ENCODE measurements at regions not wholly inside any gene's neighbourhood (a gene's known extent, or its start where the extent isn't known, plus 50 kb on each side); places are given as distances from the start of the nearest gene placed in this dataset.

DNA sequence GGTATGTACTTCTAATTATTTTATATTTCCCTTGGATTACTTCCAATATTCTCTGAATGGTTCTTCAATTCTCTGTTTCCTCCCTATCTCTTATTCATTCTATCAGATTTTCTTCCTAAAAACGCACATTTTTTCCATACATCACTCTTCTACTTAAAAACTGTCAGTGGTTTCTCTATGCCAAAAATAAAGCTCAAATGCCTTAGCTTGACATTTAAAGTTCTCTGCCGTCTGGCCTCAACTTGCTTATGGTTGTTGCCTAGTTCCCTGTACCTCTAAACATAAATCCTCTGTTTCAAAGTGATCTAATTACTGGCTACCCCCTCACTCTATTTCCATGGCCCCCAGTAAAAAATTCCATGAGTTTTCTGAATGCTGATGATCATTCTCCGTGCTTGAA, 671.0 kb upstream of the ADGRL2 start:
- TF ChIP-seq EGR1 (IDR thresholded peaks at IDR 0.05): no peak
- no peak for TF ChIP-seq TCF12 (IDR thresholded peaks at IDR 0.05; ENCODE audit: low read depth)
- no peak for TF ChIP-seq TAF1 (IDR thresholded peaks at IDR 0.05; ENCODE audit: low read depth)
- no peak for TF ChIP-seq CREB1 (IDR thresholded peaks at IDR 0.05; ENCODE audit: low read depth)
- TF ChIP-seq FOXM1 (IDR thresholded peaks at IDR 0.05; ENCODE audit: borderline replicate concordance, low read depth): no peak
- TF ChIP-seq, protein P1, sequence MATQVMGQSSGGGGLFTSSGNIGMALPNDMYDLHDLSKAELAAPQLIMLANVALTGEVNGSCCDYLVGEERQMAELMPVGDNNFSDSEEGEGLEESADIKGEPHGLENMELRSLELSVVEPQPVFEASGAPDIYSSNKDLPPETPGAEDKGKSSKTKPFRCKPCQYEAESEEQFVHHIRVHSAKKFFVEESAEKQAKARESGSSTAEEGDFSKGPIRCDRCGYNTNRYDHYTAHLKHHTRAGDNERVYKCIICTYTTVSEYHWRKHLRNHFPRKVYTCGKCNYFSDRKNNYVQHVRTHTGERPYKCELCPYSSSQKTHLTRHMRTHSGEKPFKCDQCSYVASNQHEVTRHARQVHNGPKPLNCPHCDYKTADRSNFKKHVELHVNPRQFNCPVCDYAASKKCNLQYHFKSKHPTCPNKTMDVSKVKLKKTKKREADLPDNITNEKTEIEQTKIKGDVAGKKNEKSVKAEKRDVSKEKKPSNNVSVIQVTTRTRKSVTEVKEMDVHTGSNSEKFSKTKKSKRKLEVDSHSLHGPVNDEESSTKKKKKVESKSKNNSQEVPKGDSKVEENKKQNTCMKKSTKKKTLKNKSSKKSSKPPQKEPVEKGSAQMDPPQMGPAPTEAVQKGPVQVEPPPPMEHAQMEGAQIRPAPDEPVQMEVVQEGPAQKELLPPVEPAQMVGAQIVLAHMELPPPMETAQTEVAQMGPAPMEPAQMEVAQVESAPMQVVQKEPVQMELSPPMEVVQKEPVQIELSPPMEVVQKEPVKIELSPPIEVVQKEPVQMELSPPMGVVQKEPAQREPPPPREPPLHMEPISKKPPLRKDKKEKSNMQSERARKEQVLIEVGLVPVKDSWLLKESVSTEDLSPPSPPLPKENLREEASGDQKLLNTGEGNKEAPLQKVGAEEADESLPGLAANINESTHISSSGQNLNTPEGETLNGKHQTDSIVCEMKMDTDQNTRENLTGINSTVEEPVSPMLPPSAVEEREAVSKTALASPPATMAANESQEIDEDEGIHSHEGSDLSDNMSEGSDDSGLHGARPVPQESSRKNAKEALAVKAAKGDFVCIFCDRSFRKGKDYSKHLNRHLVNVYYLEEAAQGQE (IDR thresholded peaks at IDR 0.05; ENCODE audit: low read depth): no peak
- TF ChIP-seq, protein P2, sequence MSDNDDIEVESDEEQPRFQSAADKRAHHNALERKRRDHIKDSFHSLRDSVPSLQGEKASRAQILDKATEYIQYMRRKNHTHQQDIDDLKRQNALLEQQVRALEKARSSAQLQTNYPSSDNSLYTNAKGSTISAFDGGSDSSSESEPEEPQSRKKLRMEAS (IDR thresholded peaks at IDR 0.05): no peak

DNA sequence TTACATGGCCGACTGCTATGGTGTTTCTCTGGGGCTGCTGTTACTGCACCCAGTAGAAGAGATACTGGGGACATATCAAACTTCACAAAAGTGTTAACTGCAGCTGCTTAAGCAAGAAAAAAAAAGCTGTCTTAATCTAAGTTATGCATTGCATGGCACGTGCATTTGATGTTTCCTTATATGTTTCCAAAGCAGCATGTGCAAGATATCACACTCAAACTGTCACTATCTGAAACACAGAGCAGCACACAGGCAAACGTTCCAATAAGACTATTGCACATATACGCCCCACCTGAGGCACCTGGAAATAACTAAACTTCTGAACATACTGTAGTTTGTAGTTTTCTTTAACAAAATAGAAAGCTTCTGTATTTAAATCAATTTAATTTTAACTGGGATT, 671.4 kb upstream of the ADGRL2 start:
- no peak for TF ChIP-seq CREB1 (IDR thresholded peaks at IDR 0.05; ENCODE audit: low read depth)
- no peak for TF ChIP-seq YY1 (IDR thresholded peaks at IDR 0.05; ENCODE audit: low read depth)
- no peak for TF ChIP-seq RAD21 (IDR thresholded peaks at IDR 0.05; ENCODE audit: low read depth)
- no peak for TF ChIP-seq TEAD4 (IDR thresholded peaks at IDR 0.05)
- TF ChIP-seq, protein P3, sequence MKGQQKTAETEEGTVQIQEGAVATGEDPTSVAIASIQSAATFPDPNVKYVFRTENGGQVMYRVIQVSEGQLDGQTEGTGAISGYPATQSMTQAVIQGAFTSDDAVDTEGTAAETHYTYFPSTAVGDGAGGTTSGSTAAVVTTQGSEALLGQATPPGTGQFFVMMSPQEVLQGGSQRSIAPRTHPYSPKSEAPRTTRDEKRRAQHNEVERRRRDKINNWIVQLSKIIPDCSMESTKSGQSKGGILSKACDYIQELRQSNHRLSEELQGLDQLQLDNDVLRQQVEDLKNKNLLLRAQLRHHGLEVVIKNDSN (IDR thresholded peaks at IDR 0.05): no peak
- no peak for TF ChIP-seq TAF1 (IDR thresholded peaks at IDR 0.05; ENCODE audit: low read depth)
- TF ChIP-seq EP300 (IDR thresholded peaks at IDR 0.05; ENCODE audit: borderline replicate concordance): no peak
- no peak for TF ChIP-seq ZBTB7A (IDR thresholded peaks at IDR 0.05; ENCODE audit: low read depth)
- TF ChIP-seq, protein P2 (IDR thresholded peaks at IDR 0.05): no peak
- TF ChIP-seq NFIC (IDR thresholded peaks at IDR 0.05): no peak
- TF ChIP-seq, protein P1 (IDR thresholded peaks at IDR 0.05; ENCODE audit: low read depth): no peak
- no peak for TF ChIP-seq FOXM1 (IDR thresholded peaks at IDR 0.05; ENCODE audit: borderline replicate concordance, low read depth)
- TF ChIP-seq CEBPB (IDR thresholded peaks at IDR 0.05): no peak
- TF ChIP-seq EGR1 (IDR thresholded peaks at IDR 0.05): no peak
- TF ChIP-seq TCF12 (IDR thresholded peaks at IDR 0.05; ENCODE audit: low read depth): no peak

DNA sequence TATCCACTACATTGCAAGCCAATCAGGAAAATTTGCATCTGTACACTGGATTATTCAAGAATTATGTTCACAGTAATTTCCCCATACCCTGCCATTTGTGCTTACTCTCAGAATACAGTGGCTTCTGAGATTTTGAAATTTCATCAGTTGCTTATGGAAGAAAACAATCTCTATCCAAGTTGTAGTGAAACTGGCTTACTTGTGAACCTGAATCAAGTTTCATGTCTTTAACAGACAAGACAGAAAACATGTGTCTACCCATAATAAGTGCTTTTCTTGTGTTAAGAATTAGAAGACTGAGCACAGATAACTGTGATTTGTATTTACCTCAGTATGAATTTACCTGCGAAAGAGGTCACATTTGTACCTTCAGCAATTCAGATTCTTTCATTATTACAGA, 672.7 kb upstream of the ADGRL2 start:
- TF ChIP-seq FOXM1 (IDR thresholded peaks at IDR 0.05; ENCODE audit: borderline replicate concordance, low read depth) (no peak), YY1 (IDR thresholded peaks at IDR 0.05; ENCODE audit: low read depth) (no peak), TAF1 (IDR thresholded peaks at IDR 0.05; ENCODE audit: low read depth) (no peak), CREB1 (IDR thresholded peaks at IDR 0.05; ENCODE audit: low read depth) (no peak), NFIC (IDR thresholded peaks at IDR 0.05) (no peak), EP300 (IDR thresholded peaks at IDR 0.05; ENCODE audit: borderline replicate concordance) (no peak), RAD21 (IDR thresholded peaks at IDR 0.05; ENCODE audit: low read depth) (no peak), TCF12 (IDR thresholded peaks at IDR 0.05; ENCODE audit: low read depth) (no peak), ZBTB7A (IDR thresholded peaks at IDR 0.05; ENCODE audit: low read depth) (no peak), TEAD4 (IDR thresholded peaks at IDR 0.05) (no peak), CEBPB (IDR thresholded peaks at IDR 0.05) (no peak)
- TF ChIP-seq, protein P3 (IDR thresholded peaks at IDR 0.05): no peak
- TF ChIP-seq, protein P1 (IDR thresholded peaks at IDR 0.05; ENCODE audit: low read depth): no peak
- TF ChIP-seq, protein P2 (IDR thresholded peaks at IDR 0.05): no peak

DNA sequence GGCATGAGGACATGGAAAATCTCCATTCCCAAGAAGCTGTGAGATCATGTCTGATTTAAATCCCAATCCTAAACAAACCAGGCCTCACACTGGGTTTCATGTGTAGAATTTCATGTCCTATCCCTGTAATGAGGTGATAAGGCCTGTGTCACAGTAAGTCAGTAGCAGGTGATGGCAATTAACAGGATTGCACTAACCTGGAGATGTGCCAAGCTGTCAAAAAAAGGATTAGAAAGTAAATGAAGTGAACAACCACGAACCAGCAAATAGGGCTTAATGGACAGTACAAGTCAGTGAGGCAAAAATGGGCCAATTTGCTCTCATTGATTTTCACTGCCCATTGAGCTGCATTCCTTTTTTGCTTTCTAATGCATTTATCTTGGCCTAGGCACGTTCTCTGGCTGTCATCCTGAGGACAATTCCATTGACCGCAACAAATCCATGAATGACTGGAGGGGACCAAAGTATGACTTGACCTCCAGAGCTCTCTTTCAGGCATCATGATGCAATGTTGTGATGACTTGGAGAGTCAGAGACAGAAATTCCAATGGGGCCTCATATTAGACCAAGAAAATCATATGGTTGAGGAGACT, 673.6 kb upstream of the ADGRL2 start:
- TF ChIP-seq, protein P3 (IDR thresholded peaks at IDR 0.05): no peak
- TF ChIP-seq CREB1 (IDR thresholded peaks at IDR 0.05; ENCODE audit: low read depth): no peak
- no peak for TF ChIP-seq FOXM1 (IDR thresholded peaks at IDR 0.05; ENCODE audit: borderline replicate concordance, low read depth)
- TF ChIP-seq TEAD4 (IDR thresholded peaks at IDR 0.05): no peak
- 0 out of 2 replicates have a peak, but pooled peaks have one; percentile 9 for TF ChIP-seq NFIC (IDR thresholded peaks at IDR 0.05)
